ENCODE measurements at regions not wholly inside any gene's neighbourhood (a gene's known extent, or its start where the extent isn't known, plus 50 kb on each side); places are given as distances from the start of the nearest gene placed in this dataset.

- no peak overlapping the region for H3K4me3 ChIP-seq (ENCODE audit: low read depth, low read length)
- TF ChIP-seq, protein P1, sequence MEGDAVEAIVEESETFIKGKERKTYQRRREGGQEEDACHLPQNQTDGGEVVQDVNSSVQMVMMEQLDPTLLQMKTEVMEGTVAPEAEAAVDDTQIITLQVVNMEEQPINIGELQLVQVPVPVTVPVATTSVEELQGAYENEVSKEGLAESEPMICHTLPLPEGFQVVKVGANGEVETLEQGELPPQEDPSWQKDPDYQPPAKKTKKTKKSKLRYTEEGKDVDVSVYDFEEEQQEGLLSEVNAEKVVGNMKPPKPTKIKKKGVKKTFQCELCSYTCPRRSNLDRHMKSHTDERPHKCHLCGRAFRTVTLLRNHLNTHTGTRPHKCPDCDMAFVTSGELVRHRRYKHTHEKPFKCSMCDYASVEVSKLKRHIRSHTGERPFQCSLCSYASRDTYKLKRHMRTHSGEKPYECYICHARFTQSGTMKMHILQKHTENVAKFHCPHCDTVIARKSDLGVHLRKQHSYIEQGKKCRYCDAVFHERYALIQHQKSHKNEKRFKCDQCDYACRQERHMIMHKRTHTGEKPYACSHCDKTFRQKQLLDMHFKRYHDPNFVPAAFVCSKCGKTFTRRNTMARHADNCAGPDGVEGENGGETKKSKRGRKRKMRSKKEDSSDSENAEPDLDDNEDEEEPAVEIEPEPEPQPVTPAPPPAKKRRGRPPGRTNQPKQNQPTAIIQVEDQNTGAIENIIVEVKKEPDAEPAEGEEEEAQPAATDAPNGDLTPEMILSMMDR (IDR thresholded peaks at IDR 0.05; ENCODE audit: insufficient read depth, low read depth, low read length): no peak
- no peaks in the 10 kb centered on the region for H3K27me3 ChIP-seq (ENCODE audit: control insufficient read depth, insufficient read depth, low read length)
- H3K36me3 ChIP-seq (ENCODE audit: control insufficient read depth, insufficient read depth, low read length): no peaks in the 10 kb centered on the region
- POLR2A ChIA-PET: no interaction called here
- CTCF ChIA-PET: interaction anchor here (0.9 kb wide), 1 partner anchor 13 kb away, joined by 3 read pairs; no protein-coding TSS in a partner anchor
- DNase-seq (ENCODE audit: low read depth): no peak
Measured at GRCh38 chr17:12421077-12421476, 244.6 kb upstream of the MYOCD start.

GRCh38 chr17:12421646-12422306 lies 243.9 kb upstream of the MYOCD start:
- no peaks in the 10 kb centered on the region for H3K27me3 ChIP-seq (ENCODE audit: control insufficient read depth, insufficient read depth, low read length)
- H3K36me3 ChIP-seq (ENCODE audit: control insufficient read depth, insufficient read depth, low read length): no peaks in the 10 kb centered on the region
- no peak overlapping the region for H3K4me3 ChIP-seq (ENCODE audit: low read depth, low read length)
- TF ChIP-seq, protein P1 (IDR thresholded peaks at IDR 0.05; ENCODE audit: insufficient read depth, low read depth, low read length): no peak
- ChIA-PET CTCF (no interaction called here), POLR2A (no interaction called here)
- no peak for DNase-seq (ENCODE audit: low read depth)

DNA sequence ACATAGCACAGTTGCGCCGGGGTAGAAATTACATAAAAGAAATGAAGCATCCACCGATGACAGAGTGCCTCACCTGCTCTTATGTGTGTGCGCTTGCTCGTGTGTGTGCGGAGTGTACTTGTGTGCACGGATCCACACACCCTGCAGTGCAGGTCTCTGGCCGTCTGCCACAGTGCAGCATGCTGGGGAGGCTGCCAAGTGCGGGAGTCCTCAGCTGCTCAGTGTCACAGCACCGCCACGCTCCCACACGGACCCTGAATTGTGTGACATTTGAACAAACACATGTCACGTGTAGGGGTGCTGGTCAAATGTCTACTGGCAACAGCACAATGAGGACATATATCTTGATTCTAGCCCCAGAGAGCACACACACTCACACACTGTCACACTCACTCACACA lies 243.0 kb upstream of the MYOCD start:
- TF ChIP-seq, protein P1 (IDR thresholded peaks at IDR 0.05; ENCODE audit: insufficient read depth, low read depth, low read length): no peak
- Histone ChIP-seq H3K36me3 (ENCODE audit: control insufficient read depth, insufficient read depth, low read length) (no peaks in the 10 kb centered on the region), H3K27me3 (ENCODE audit: control insufficient read depth, insufficient read depth, low read length) (no peaks in the 10 kb centered on the region; the same call in 1 of the 2 replicates), H3K4me3 (ENCODE audit: low read depth, low read length) (no peak overlapping the region)
- ChIA-PET POLR2A (no interaction called here), CTCF (no interaction called here)
- DNase-seq (ENCODE audit: low read depth): no peak

- POLR2A ChIA-PET: no interaction called here
- DNase-seq (ENCODE audit: low read depth): no peak
- CTCF ChIA-PET: no interaction called here
- Histone ChIP-seq H3K4me3 (ENCODE audit: low read depth, low read length) (no peak overlapping the region), H3K36me3 (ENCODE audit: control insufficient read depth, insufficient read depth, low read length) (no peaks in the 10 kb centered on the region), H3K27me3 (ENCODE audit: control insufficient read depth, insufficient read depth, low read length) (no peaks in the 10 kb centered on the region; the same call in 1 of the 2 replicates)
- TF ChIP-seq, protein P1 (IDR thresholded peaks at IDR 0.05; ENCODE audit: insufficient read depth, low read depth, low read length): no peak
Measured at GRCh38 chr17:12423337-12423736, 242.4 kb upstream of the MYOCD start.

GRCh38 chr17:12429116-12429515 lies 236.6 kb upstream of the MYOCD start:
- H3K27me3 ChIP-seq (ENCODE audit: control insufficient read depth, insufficient read depth, low read length): no peaks in the 10 kb centered on the region; the same call in 1 of the 2 replicates
- no peak for DNase-seq (ENCODE audit: low read depth)
- ChIA-PET POLR2A (no interaction called here), CTCF (no interaction called here)
- H3K36me3 ChIP-seq (ENCODE audit: control insufficient read depth, insufficient read depth, low read length): no peaks in the 10 kb centered on the region
- H3K4me3 ChIP-seq (ENCODE audit: low read depth, low read length): no peak overlapping the region
- TF ChIP-seq, protein P1 (IDR thresholded peaks at IDR 0.05; ENCODE audit: insufficient read depth, low read depth, low read length): no peak

Data from BJ (cell line).